ENCODE measurements at regions not wholly inside any gene's neighbourhood (a gene's known extent, or its start where the extent isn't known, plus 50 kb on each side); places are given as distances from the start of the nearest gene placed in this dataset.
A peak's percentile ranks its signal among the peaks of the same experiment; 100 is the strongest.
"Not testable (repeated sequence)": the region's sequence is repeated elsewhere in the genome, so short reads cannot be mapped to it uniquely, and the experiment has no call there.

DNA sequence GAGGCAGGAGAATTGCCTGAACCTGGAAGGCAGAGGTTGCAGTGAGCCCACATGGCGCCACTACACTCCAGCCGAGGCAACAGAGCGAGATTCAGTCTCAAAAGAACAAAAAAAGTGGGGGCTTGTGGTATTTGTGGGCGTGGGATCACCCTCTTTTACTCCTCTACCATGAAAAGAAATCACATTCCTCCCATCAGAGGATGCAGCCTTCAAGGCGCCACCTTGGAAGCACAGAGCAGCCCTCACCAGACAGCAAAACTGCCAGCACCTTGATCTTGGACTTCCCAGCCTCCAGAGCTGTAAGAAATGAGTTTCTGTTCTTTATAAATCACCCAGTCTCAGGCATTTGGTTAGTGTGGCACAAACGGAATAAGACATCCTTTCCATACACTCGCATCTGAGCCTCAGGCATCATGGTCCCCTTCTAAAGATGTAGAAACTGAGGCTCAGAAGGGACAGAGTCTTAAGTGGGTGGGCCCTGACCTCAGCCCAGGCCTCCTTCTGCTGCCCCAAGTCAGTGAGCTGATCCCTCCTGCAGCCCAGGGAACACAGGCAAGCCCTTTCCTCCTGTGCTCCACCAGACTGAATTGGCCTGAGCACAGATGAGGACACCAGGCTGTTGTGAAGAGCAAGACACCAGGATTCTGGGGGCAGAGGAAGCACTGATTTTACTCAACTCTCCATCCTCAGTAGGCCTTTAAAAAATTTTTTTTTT lies 201.7 kb upstream of the LINGO1 start:
- H3K36me3 ChIP-seq, result no peaks in the 10 kb centered on the region
- no peaks in the 10 kb centered on the region for H3K27me3 ChIP-seq
- TF ChIP-seq CTCF (IDR thresholded peaks at IDR 0.05; ENCODE audit: low read depth, low read length), result no peak
- no peaks in the 10 kb centered on the region for H3K4me1 ChIP-seq
- H3K9me3 ChIP-seq, result no peaks in the 10 kb centered on the region
- no peak overlapping the region for H3K4me3 ChIP-seq (ENCODE audit: low read depth, low read length)
- no peak for DNase-seq

DNA sequence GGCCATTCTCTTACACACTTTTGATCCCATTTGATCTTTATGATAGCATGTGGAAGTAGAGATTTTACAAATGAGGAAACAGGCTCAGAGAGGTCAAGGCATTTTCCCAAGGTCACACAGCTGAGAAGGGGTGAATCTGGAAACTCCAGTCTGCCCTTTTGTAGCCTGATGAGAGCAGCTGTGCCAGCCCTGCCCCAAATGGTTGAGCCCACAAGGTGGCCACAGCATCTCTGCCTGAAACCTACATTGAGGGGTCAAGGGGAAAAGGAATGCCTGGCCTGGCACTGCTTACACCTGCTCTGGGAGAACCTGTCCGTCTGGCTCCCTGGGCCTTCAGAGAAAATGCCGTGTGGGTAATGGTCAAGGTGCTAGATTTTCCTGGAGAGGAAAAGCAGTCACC lies 200.2 kb upstream of the LINGO1 start:
- Histone ChIP-seq H3K4me1 (no peaks in the 10 kb centered on the region), H3K9me3 (no peaks in the 10 kb centered on the region), H3K36me3 (no peaks in the 10 kb centered on the region), H3K4me3 (ENCODE audit: low read depth, low read length) (no peak overlapping the region), H3K27me3 (no peaks in the 10 kb centered on the region)
- DNase-seq, result no peak
- no peak for TF ChIP-seq CTCF (IDR thresholded peaks at IDR 0.05; ENCODE audit: low read depth, low read length)

DNA sequence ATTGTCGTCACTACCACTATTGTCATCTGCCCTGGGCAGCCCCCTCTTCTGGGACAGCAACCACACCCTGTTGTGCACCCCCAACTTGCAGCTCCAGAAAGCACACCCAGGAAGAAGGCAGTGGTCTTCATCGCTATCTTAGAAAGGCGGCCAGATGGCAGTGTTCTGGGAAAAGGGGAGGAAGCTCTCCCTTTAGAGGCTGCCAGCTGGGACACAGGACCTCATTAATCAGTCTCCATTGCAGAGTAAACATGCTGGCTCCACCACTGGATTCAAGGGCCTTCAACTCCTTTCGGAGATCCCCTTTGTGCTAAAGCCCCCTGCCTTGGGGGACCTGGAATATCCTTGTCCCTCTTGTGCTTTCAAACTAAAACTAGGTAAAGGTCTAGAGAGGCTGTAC lies 199.3 kb upstream of the LINGO1 start:
- Histone ChIP-seq H3K27me3 (no peaks in the 10 kb centered on the region), H3K36me3 (no peaks in the 10 kb centered on the region), H3K4me1 (no peaks in the 10 kb centered on the region), H3K4me3 (ENCODE audit: low read depth, low read length) (no peak overlapping the region), H3K9me3 (no peaks in the 10 kb centered on the region)
- DNase-seq, result no peak
- no peak for TF ChIP-seq CTCF (IDR thresholded peaks at IDR 0.05; ENCODE audit: low read depth, low read length)

GRCh38 chr15:77830051-77830468 lies 197.3 kb upstream of the LINGO1 start:
- peak; percentile 3 for DNase-seq
- H3K4me3 ChIP-seq (ENCODE audit: low read depth, low read length), result no peak overlapping the region
- no peaks in the 10 kb centered on the region for H3K4me1 ChIP-seq
- no peaks in the 10 kb centered on the region for H3K27me3 ChIP-seq
- TF ChIP-seq CTCF (IDR thresholded peaks at IDR 0.05; ENCODE audit: low read depth, low read length), result no peak
- no peaks in the 10 kb centered on the region for H3K36me3 ChIP-seq
- no peaks in the 10 kb centered on the region for H3K9me3 ChIP-seq

- not testable (repeated sequence) for H3K9me3 ChIP-seq; H3K27me3 ChIP-seq; H3K4me1 ChIP-seq; H3K36me3 ChIP-seq; H3K4me3 ChIP-seq (ENCODE audit: low read depth, low read length)
- DNase-seq, result peak; percentile 3
These were observed 196.6 kb upstream of the LINGO1 start for GRCh38 chr15:77829331-77829730.

DNA sequence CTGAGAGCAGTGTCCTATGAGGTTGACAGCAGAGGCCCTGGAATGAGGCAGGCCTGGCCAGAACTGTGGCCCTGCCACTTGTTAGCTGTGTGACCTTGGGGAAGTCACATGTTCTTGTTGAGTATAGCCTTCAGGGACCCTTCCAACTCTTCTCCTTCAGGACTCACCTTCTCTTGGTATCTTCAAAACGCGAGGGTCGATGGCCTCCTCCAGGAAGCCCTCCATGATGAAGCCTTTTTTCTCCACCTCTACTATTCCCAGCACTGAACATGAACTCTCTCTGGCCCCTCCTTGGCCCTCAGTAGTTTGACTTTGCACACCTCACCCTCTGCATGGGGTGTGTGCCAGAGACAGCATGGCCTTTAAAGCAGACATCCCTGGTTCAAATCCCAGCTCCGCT lies 195.1 kb upstream of the LINGO1 start:
- no peaks in the 10 kb centered on the region for H3K27me3 ChIP-seq
- H3K9me3 ChIP-seq, result no peaks in the 10 kb centered on the region
- H3K36me3 ChIP-seq, result no peaks in the 10 kb centered on the region
- TF ChIP-seq CTCF (IDR thresholded peaks at IDR 0.05; ENCODE audit: low read depth, low read length), result no peak
- no peak for DNase-seq
- H3K4me3 ChIP-seq (ENCODE audit: low read depth, low read length), result no peak overlapping the region
- H3K4me1 ChIP-seq, result no peaks in the 10 kb centered on the region; the same call in 1 of the 2 replicates

Data from BE2C (cell line).